Stomach (tissue), 4 donors: ENCODE measurements at regions not wholly inside any gene's neighbourhood (a gene's known extent, or its start where the extent isn't known, plus 50 kb on each side); places are given as distances from the start of the nearest gene placed in this dataset.

ENCODE experiments used
- CTCF ChIP-seq, 7 experiments: fragments of 450-650 bp in 4 of 7; fragments of 200-600 bp in 3 of 7; sonication (generic) in 3 of 7; IDR thresholded peaks; one replicate each; pipeline ENCODE4 v1.5.1; 2016 to 2019; ENCODE audit warnings: antibody characterized with exemption in 7 of 7, control low read depth in 2 of 7, mild to moderate bottlenecking in 1 of 7
- EP300 ChIP-seq: sonication (generic); formaldehyde crosslinking; IDR thresholded peaks from one replicate; pipeline ENCODE4 v1.6.1; 2017; ENCODE audit warnings: antibody characterized with exemption
- POLR2A ChIP-seq, 4 donors: fragments of 450-650 bp; IDR thresholded peaks; one replicate each; pipeline ENCODE4 v1.6.1; 2016; ENCODE audit warnings: antibody characterized with exemption in 4 of 4, control low read depth in 2 of 4, mild to moderate bottlenecking in 1 of 4, moderate library complexity in 1 of 4

- TF ChIP-seq POLR2A (IDR thresholded peaks at IDR 0.05) (no peak), CTCF (IDR thresholded peaks at IDR 0.05) (no peak), EP300 (no peak)
Measured at GRCh38 chr7:49010717-49011116, 86.4 kb downstream of the CDC14C start.
